H9 (cell line): ENCODE measurements at regions not wholly inside any gene's neighbourhood (a gene's known extent, or its start where the extent isn't known, plus 50 kb on each side); places are given as distances from the start of the nearest gene placed in this dataset.

ENCODE experiments used
- DNase-seq: peaks from one replicate; pipeline ENCODE4 v3.0.0-alpha.2; 2017
- H2AFZ ChIP-seq: one replicate; pipeline ENCODE4 v1.6.1; 2013; ENCODE audit warnings: mild to moderate bottlenecking, low read length, control low read depth, moderate library complexity
- H2AK5ac ChIP-seq: 2 replicates; pipeline ENCODE4 v1.6.1; 2013; ENCODE audit warnings: low read length, control low read depth, mixed read lengths; ENCODE audit not compliant: insufficient read length
- H2BK120ac ChIP-seq: one replicate; pipeline ENCODE4 v1.6.1; 2013; ENCODE audit warnings: low read depth, mild to moderate bottlenecking, low read length, control low read depth, inconsistent platforms; ENCODE audit not compliant: poor library complexity, severe bottlenecking
- H2BK12ac ChIP-seq: 2 replicates; pipeline ENCODE4 v1.6.1; 2013; ENCODE audit warnings: low read length, control low read depth, mixed read lengths, low read depth; ENCODE audit not compliant: insufficient read length
- H2BK15ac ChIP-seq: 2 replicates; pipeline ENCODE4 v1.6.1; 2013; ENCODE audit warnings: low read depth, low read length, control low read depth
- H2BK20ac ChIP-seq: one replicate; pipeline ENCODE4 v1.6.1; 2013; ENCODE audit warnings: low read depth, mild to moderate bottlenecking, low read length, control low read depth, inconsistent platforms; ENCODE audit not compliant: poor library complexity, severe bottlenecking
- H2BK5ac ChIP-seq: 2 replicates; pipeline ENCODE4 v1.6.1; 2013; ENCODE audit warnings: low read length, control low read depth, mixed read lengths; ENCODE audit not compliant: insufficient read length
- H3K14ac ChIP-seq: 2 replicates; pipeline ENCODE4 v1.6.1; 2013; ENCODE audit warnings: low read length, control low read depth; ENCODE audit not compliant: insufficient read depth
- H3K18ac ChIP-seq: 2 replicates; pipeline ENCODE4 v1.6.1; 2013; ENCODE audit warnings: low read depth, mild to moderate bottlenecking, mixed read lengths, low read length, control low read depth; ENCODE audit not compliant: insufficient read length
- H3K23ac ChIP-seq: 2 replicates; pipeline ENCODE4 v1.6.1; 2013; ENCODE audit warnings: low read length, control low read depth, mixed read lengths, low read depth; ENCODE audit not compliant: insufficient read length
- H3K23me2 ChIP-seq: 2 replicates; pipeline ENCODE4 v1.6.1; 2013; ENCODE audit warnings: low read depth, mild to moderate bottlenecking, mixed read lengths, low read length, control low read depth; ENCODE audit not compliant: insufficient read length, poor library complexity, severe bottlenecking
- H3K27ac ChIP-seq: 2 replicates; pipeline ENCODE4 v1.5.1; 2013; ENCODE audit warnings: low read length, control low read depth, mixed read lengths, low read depth; ENCODE audit not compliant: insufficient read length
- H3K27me3 ChIP-seq: 2 replicates; pipeline ENCODE4 v1.6.1; 2013; ENCODE audit warnings: low read length, control low read depth, inconsistent platforms; ENCODE audit not compliant: insufficient read depth
- H3K4ac ChIP-seq: 2 replicates; pipeline ENCODE4 v1.6.1; 2013; ENCODE audit warnings: low read depth, mild to moderate bottlenecking, control low read depth, inconsistent platforms, low read length, moderate library complexity
- H3K4me1 ChIP-seq: 2 replicates; pipeline ENCODE4 v1.6.1; 2013; ENCODE audit warnings: low read length, control low read depth, inconsistent platforms; ENCODE audit not compliant: insufficient read depth
- H3K4me2 ChIP-seq: 2 replicates; pipeline ENCODE4 v1.6.1; 2013; ENCODE audit warnings: low read length, control low read depth, mixed read lengths; ENCODE audit not compliant: insufficient read length, insufficient read depth
- H3K56ac ChIP-seq: 2 replicates; pipeline ENCODE4 v1.6.1; 2013; ENCODE audit warnings: low read depth, mild to moderate bottlenecking, mixed read lengths, low read length, control low read depth; ENCODE audit not compliant: insufficient read length
- H3K79me1 ChIP-seq: 2 replicates; pipeline ENCODE4 v1.6.1; 2013; ENCODE audit warnings: low read depth, mild to moderate bottlenecking, moderate library complexity, low read length, control low read depth, inconsistent platforms; ENCODE audit not compliant: insufficient read depth, poor library complexity, severe bottlenecking
- H3K79me2 ChIP-seq: 2 replicates; pipeline ENCODE4 v1.6.1; 2013; ENCODE audit warnings: low read length, control low read depth, inconsistent platforms; ENCODE audit not compliant: insufficient read depth
- H3K9ac ChIP-seq: 2 replicates; pipeline ENCODE4 v1.6.1; 2013; ENCODE audit warnings: low read length, control low read depth, mixed read lengths; ENCODE audit not compliant: insufficient read length; ENCODE audit errors: extremely low read depth
- H3K9me3 ChIP-seq: one replicate; pipeline ENCODE4 v1.6.1; 2013; ENCODE audit warnings: low read depth, low read length, inconsistent platforms; ENCODE audit not compliant: control insufficient read depth
- H3T11ph ChIP-seq: one replicate; pipeline ENCODE4 v1.6.1; 2013; ENCODE audit warnings: mild to moderate bottlenecking, low read length, control low read depth, inconsistent platforms
- H4K20me1 ChIP-seq: one replicate; pipeline ENCODE4 v1.6.1; 2013; ENCODE audit not compliant: control insufficient read depth, insufficient read length, insufficient read depth
- H4K5ac ChIP-seq: 2 replicates; pipeline ENCODE4 v1.6.1; 2013; ENCODE audit warnings: low read depth, mild to moderate bottlenecking, mixed read lengths, low read length, control low read depth; ENCODE audit not compliant: insufficient read length
- H4K8ac ChIP-seq: replicated peaks from 2 replicates; pipeline ENCODE4 v1.6.1; 2013; ENCODE audit warnings: low read length, control low read depth, mixed read lengths, low read depth; ENCODE audit not compliant: insufficient read length
- H4K91ac ChIP-seq: 2 replicates; pipeline ENCODE4 v1.6.1; 2013; ENCODE audit warnings: low read depth, mild to moderate bottlenecking, moderate library complexity, mixed read lengths, low read length, control low read depth; ENCODE audit not compliant: insufficient read length
- H3K27ac Mint-ChIP-seq, 3 experiments: 2 replicates in 2 of 3; 3 replicates in 1 of 3; pipeline ENCODE4 v1.8.0; 2020 to 2021; ENCODE audit warnings: mixed read lengths in 3 of 3, mild to moderate bottlenecking in 1 of 3, moderate library complexity in 1 of 3
- H3K27me3 Mint-ChIP-seq: 2 replicates; pipeline ENCODE4 v1.8.0; 2021; ENCODE audit warnings: low read depth, mild to moderate bottlenecking, moderate library complexity, mixed read lengths
- H3K36me3 Mint-ChIP-seq, 3 experiments: 2 replicates in 2 of 3; 3 replicates in 1 of 3; pipeline ENCODE4 v1.8.0; 2020 to 2021; ENCODE audit warnings: low read depth in 3 of 3, mixed read lengths in 3 of 3; ENCODE audit not compliant: insufficient read depth in 1 of 3
- H3K4me1 Mint-ChIP-seq, 2 experiments: 2 replicates each; pipeline ENCODE4 v1.8.0; 2020; ENCODE audit warnings: mixed read lengths in 2 of 2
- H3K4me3 Mint-ChIP-seq, 2 experiments: 2 replicates in 1 of 2; 3 replicates in 1 of 2; pipeline ENCODE4 v1.8.0; 2020 to 2021; ENCODE audit warnings: mild to moderate bottlenecking in 2 of 2, mixed read lengths in 2 of 2, moderate library complexity in 1 of 2
- H3K9me3 Mint-ChIP-seq, 2 experiments: 2 replicates in 1 of 2; 3 replicates in 1 of 2; pipeline ENCODE4 v1.8.0; 2020; ENCODE audit warnings: mild to moderate bottlenecking in 2 of 2, mixed read lengths in 2 of 2, moderate library complexity in 1 of 2
- CTCF ChIP-seq: fragments of 200-600 bp; sonication (generic); conservative IDR thresholded peaks from 3 replicates; pipeline ENCODE4 v1.8.0; 2021; ENCODE audit warnings: antibody characterized with exemption, mild to moderate bottlenecking

GRCh38 chr7:46385662-46386309 lies 464.7 kb upstream of the IGFBP3 start:
- no peaks in the 10 kb centered on the region for H3K79me1 ChIP-seq
- no peak overlapping the region for H3K27ac ChIP-seq
- H3K27me3 ChIP-seq = no peaks in the 10 kb centered on the region
- no peak overlapping the region for H4K91ac ChIP-seq
- no peak overlapping the region for H3T11ph ChIP-seq
- no peaks in the 10 kb centered on the region for H3K4me1 ChIP-seq
- no peak overlapping the region for H4K8ac ChIP-seq
- Mint-ChIP-seq H3K9me3 (no peaks in the 10 kb centered on the region; a peak in 2 of 5 replicates), H3K4me3 (no peak overlapping the region), H3K4me1 (no peaks in the 10 kb centered on the region), H3K36me3 (no peaks in the 10 kb centered on the region), H3K27ac (no peak overlapping the region), H3K27me3 (no peaks in the 10 kb centered on the region)
- H3K56ac ChIP-seq = no peak overlapping the region
- H3K79me2 ChIP-seq = no peaks in the 10 kb centered on the region
- H2BK15ac ChIP-seq = no peak overlapping the region
- H2BK20ac ChIP-seq = no peak overlapping the region
- H2BK120ac ChIP-seq = no peak overlapping the region
- no peaks in the 10 kb centered on the region for H4K20me1 ChIP-seq
- H3K4me2 ChIP-seq = no peak overlapping the region
- H4K5ac ChIP-seq = no peak overlapping the region
- H3K9me3 ChIP-seq = no peaks in the 10 kb centered on the region
- H3K14ac ChIP-seq = no peak overlapping the region
- no peak for DNase-seq
- TF ChIP-seq CTCF = no peak
- no peaks in the 10 kb centered on the region for H3K23me2 ChIP-seq
- no peak overlapping the region for H3K9ac ChIP-seq
- H3K18ac ChIP-seq = no peak overlapping the region
- H2AFZ ChIP-seq = no peak overlapping the region
- H3K23ac ChIP-seq = no peak overlapping the region
- H2BK12ac ChIP-seq = no peak overlapping the region
- H2AK5ac ChIP-seq = no peak overlapping the region
- no peak overlapping the region for H2BK5ac ChIP-seq
- H3K4ac ChIP-seq = no peak overlapping the region
